Epithelial cell of esophagus (primary cell): ENCODE measurements at regions not wholly inside any gene's neighbourhood (a gene's known extent, or its start where the extent isn't known, plus 50 kb on each side); places are given as distances from the start of the nearest gene placed in this dataset.

Experiments
- DNase-seq: peaks from one replicate; pipeline ENCODE4 v3.0.0; 2010; ENCODE audit warnings: low read depth
- H3K4me3 ChIP-seq: 2 replicates; pipeline ENCODE4 v1.5.1; 2011; ENCODE audit warnings: mild to moderate bottlenecking, low read length, control low read depth
- TF ChIP-seq, protein P1 (sequence below): IDR thresholded peaks from 2 replicates; pipeline ENCODE4 v1.5.1; 2011; ENCODE audit warnings: low read depth, mild to moderate bottlenecking, low read length, control low read depth, inconsistent platforms; ENCODE audit not compliant: insufficient read depth; ENCODE audit errors: missing control alignments

DNA sequence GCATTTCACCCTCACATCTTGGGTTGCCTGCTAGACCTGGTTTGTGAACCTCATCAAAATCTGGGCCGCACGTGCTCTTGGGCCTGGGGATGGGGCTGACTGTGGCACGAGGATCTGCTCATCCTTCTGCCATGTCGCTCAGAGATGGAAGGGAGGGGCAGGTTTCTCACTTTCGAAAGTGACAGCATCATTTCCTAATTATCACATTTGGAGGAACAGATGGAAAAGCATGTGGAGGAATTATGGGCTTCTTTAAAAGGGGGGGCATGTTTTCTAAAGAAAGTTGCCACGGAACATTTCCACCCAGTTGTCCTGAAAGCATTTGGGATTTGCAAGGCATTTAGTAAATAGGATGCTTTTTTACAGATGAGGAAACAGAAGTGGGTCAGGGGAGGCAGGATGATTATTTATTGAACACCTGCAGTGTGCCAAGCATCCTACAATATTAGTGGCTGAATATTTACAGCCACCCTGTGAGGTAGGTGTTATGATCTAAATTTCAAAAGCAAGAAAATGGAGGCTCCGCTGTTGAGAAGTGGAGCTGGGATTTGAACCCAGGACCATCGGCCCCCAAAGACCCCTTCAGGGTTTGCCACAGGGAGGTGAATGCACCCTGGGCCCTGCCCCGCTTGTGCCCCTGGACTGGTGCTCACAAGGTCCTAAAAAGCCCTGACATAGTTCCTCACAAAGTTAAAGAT lies 104.2 kb upstream of the MYCN start:
- TF ChIP-seq, protein P1, sequence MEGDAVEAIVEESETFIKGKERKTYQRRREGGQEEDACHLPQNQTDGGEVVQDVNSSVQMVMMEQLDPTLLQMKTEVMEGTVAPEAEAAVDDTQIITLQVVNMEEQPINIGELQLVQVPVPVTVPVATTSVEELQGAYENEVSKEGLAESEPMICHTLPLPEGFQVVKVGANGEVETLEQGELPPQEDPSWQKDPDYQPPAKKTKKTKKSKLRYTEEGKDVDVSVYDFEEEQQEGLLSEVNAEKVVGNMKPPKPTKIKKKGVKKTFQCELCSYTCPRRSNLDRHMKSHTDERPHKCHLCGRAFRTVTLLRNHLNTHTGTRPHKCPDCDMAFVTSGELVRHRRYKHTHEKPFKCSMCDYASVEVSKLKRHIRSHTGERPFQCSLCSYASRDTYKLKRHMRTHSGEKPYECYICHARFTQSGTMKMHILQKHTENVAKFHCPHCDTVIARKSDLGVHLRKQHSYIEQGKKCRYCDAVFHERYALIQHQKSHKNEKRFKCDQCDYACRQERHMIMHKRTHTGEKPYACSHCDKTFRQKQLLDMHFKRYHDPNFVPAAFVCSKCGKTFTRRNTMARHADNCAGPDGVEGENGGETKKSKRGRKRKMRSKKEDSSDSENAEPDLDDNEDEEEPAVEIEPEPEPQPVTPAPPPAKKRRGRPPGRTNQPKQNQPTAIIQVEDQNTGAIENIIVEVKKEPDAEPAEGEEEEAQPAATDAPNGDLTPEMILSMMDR, result no peak
- no peak overlapping the region for H3K4me3 ChIP-seq
- no peak for DNase-seq

DNA sequence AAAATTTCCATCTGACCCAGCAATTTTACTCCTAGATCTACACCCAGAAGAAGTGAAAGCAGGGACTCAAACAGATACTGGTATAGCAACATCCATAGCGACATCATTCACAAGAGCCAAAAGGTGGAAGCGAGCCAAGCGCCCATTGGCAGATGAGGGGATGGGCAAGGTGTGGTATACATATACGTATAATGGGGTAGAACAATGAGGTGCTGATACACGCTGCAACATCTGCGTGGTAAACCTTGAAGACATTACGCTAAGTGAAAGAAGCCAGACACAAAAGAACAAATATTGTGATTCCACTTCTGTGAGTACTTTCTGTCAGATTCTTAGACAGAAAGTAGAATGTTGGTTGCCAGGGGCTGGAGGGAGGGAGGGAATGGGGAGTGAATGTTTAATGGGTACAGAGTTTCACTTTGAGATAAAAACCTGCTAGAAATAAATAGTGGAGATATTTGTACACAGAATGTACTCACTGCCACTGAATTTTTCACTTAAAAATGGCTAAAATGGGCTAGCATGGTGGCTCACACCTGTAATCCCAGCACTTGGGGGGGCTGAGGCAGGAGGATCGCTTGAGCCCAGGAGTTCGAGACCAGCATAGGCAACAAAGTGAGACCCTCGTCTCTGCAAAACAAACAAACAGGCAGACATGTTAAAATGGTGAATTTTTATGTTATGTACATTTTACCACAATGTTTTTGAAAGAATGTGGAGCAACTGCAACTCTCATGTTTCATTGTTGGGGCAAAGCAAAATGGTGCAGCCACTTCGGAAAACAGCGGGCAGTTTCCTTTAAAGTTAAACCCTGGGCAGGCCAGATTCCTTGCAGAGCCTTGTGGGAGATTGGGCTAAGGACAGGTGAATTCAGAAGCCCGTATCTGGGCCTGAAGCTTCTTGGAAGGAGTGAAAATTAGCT lies 103.4 kb upstream of the MYCN start:
- TF ChIP-seq, protein P1, result no peak
- no peak for DNase-seq
- H3K4me3 ChIP-seq, result no peak overlapping the region

DNA sequence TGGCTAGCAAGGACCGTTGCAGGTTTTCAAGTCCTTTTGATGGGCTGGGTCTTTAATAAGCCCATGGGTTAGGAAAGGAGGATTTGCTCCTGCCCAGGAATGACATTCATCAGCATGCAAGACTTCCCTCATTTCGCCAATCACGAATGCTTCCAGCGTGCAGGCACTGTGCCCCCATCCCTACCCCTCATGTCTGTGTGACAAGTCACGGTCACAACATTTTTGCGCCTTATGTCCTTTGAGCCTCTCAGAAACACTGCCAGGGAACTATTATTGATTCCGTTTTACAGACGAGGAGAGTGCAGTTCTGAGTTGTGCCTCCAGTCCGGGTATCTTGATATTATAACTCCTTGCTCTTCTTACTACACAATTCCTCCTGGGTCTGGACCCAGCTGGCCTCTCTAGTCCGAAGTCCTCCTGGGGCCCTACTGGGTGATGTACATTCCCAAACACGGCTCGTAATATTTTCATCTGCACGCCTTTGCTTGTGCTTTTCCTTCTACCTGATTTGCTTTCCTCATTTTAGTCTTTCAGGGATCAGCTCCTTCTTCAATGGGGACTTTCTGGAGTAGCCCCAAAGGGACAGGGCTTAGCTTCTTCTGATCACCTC lies 101.8 kb upstream of the MYCN start:
- DNase-seq, result no peak
- TF ChIP-seq, protein P1, result no peak
- no peak overlapping the region for H3K4me3 ChIP-seq

DNA sequence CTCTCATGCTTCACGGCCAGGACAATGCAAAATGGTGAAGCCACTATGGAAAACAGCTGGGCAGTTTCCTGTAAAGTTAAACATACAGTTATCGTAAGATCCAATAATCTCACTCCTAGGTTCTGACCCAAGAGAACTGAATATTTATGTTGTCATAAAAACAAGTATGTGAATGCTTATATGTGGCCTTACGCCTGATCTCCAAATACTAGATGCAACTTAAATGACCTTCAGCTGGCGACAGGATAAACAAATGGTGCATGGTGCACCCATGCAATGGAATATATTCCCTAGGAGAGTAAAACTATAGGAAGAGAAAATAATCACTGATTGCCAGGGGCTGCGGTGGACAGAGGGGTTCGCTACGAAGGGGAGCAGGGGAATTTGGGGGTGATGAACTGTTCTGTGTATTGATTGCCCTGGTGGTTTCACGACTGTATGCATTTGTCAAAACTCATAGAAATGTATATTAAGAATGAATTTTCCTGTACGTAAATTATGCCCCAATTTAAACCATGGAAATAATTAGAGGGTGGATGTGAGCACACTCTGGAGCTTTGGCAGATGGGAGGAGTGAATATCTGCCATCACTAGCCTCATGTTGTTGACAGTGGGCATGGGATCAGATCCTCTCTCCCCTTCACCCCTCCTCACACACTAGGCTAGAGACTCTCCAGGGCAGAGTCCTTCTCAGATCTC lies 100.8 kb upstream of the MYCN start:
- no peak overlapping the region for H3K4me3 ChIP-seq
- TF ChIP-seq, protein P1, result no peak
- DNase-seq, result no peak

DNA sequence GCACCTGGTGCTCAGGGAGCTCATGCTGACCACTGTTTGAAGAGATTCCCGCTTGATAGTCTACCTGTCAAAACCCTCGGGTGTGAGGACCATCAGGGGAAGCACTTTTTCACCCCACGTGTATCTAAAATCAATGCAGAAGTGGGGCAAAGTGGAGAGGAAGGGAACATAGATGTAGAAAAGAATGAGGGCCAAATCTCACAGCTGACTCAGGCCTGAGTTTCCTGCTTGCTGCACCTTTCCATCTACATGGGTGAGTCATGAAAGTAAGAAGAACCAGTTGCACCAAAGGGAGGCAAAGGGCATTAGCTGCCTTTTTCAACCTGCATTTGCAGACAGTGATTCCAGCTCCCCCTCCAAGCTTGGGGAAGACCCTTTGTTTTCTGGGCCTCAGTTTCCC lies 100.2 kb upstream of the MYCN start:
- no peak overlapping the region for H3K4me3 ChIP-seq
- DNase-seq, result peak; percentile 55
- TF ChIP-seq, protein P1, result no peak

DNA sequence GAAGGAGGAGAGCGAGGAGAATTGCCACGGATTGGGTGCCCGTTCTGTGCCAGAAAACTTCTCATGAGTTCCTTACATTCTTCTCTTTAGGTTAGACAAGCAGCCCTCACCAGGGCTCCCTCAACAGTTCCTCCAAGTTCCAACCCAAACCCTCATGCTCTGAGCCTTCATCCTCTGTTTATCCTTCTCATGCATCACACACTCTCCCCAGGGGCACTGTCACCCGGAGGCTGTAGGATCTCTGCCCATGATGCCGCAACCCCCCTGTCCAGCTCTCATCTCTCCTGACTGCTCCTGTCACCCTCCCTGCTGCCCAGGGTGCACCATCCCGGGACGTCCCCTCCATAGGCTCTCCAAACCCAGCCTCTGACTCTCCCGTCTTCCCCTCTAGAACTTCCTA lies 99.4 kb upstream of the MYCN start:
- TF ChIP-seq, protein P1, result no peak
- DNase-seq, result no peak
- H3K4me3 ChIP-seq, result no peak overlapping the region
